MM.1S (cell line): ENCODE measurements at regions not wholly inside any gene's neighbourhood (a gene's known extent, or its start where the extent isn't known, plus 50 kb on each side); places are given as distances from the start of the nearest gene placed in this dataset.
"Not testable (repeated sequence)": the region's sequence is repeated elsewhere in the genome, so short reads cannot be mapped to it uniquely, and the experiment has no call there.

Source experiments
- DNase-seq: peaks from one replicate; pipeline ENCODE4 v3.0.0-alpha.2; 2015
- H2AFZ ChIP-seq: fragments of 300-600 bp; sonication (generic); 2 replicates; pipeline ENCODE4 v1.6.0; 2016; ENCODE audit warnings: antibody characterized with exemption, low read length
- H3F3A ChIP-seq: fragments of 300-600 bp; sonication (generic); 2 replicates; pipeline ENCODE4 v1.6.1; 2016; ENCODE audit warnings: mild to moderate bottlenecking, antibody characterized with exemption, low read length, moderate library complexity, mixed read lengths; ENCODE audit not compliant: insufficient read depth
- H3K27ac ChIP-seq: fragments of 300-600 bp; sonication (generic); 2 replicates; pipeline ENCODE4 v1.5.1; 2016; ENCODE audit warnings: mild to moderate bottlenecking, low read length
- H3K27me3 ChIP-seq: fragments of 300-600 bp; sonication (generic); replicated peaks from 2 replicates; pipeline ENCODE4 v1.6.0; 2016; ENCODE audit warnings: low read length; ENCODE audit not compliant: insufficient read depth
- H3K36me3 ChIP-seq: fragments of 300-600 bp; sonication (generic); replicated peaks from 2 replicates; pipeline ENCODE4 v1.6.1; 2016; ENCODE audit warnings: mild to moderate bottlenecking, low read length, mixed read lengths; ENCODE audit not compliant: insufficient read depth
- H3K4me1 ChIP-seq: fragments of 300-600 bp; sonication (generic); 2 replicates; pipeline ENCODE4 v1.6.1; 2016; ENCODE audit warnings: low read length, mixed read lengths
- H3K4me2 ChIP-seq: fragments of 300-600 bp; sonication (generic); 2 replicates; pipeline ENCODE4 v1.6.0; 2016; ENCODE audit warnings: low read depth, low read length
- H3K4me3 ChIP-seq: fragments of 300-600 bp; sonication (generic); 2 replicates; pipeline ENCODE4 v1.5.1; 2016; ENCODE audit warnings: low read length, mixed read lengths
- H3K79me2 ChIP-seq: fragments of 300-600 bp; sonication (generic); 2 replicates; pipeline ENCODE4 v1.6.1; 2016; ENCODE audit warnings: mixed run types, low read length, mixed read lengths
- H3K9ac ChIP-seq: fragments of 300-600 bp; sonication (generic); 2 replicates; pipeline ENCODE4 v1.6.1; 2016; ENCODE audit warnings: low read length, mixed read lengths
- H3K9me2 ChIP-seq: fragments of 300-600 bp; sonication (generic); replicated peaks from 2 replicates; pipeline ENCODE4 v1.6.1; 2016; ENCODE audit warnings: mild to moderate bottlenecking, low read length, mixed read lengths; ENCODE audit not compliant: insufficient read depth
- H3K9me3 ChIP-seq: fragments of 300-600 bp; sonication (generic); replicated peaks from 2 replicates; pipeline ENCODE4 v1.6.1; 2016; ENCODE audit warnings: mild to moderate bottlenecking, low read length, mixed read lengths; ENCODE audit not compliant: insufficient read depth
- H4K20me1 ChIP-seq: fragments of 300-600 bp; sonication (generic); 2 replicates; pipeline ENCODE4 v1.6.1; 2016; ENCODE audit warnings: mild to moderate bottlenecking, low read length, moderate library complexity, mixed read lengths; ENCODE audit not compliant: insufficient read depth
- CTCF ChIP-seq: fragments of 300-600 bp; sonication (generic); IDR thresholded peaks from 2 replicates; pipeline ENCODE4 v1.5.1; 2016; ENCODE audit warnings: antibody characterized with exemption, low read length, mixed read lengths
- EZH2 ChIP-seq: fragments of 300-600 bp; sonication (generic); optimal IDR thresholded peaks from 2 replicates; pipeline ENCODE3; 2017; ENCODE audit warnings: low read depth, mild to moderate bottlenecking, antibody characterized with exemption, low read length, mixed read lengths
- EZH2phosphoT487 ChIP-seq: fragments of 300-600 bp; sonication (generic); IDR thresholded peaks from 2 replicates; pipeline ENCODE4 v1.6.1; 2018; ENCODE audit warnings: antibody characterized with exemption, low read length

GRCh38 chr20:6339176-6339575 is 216.3 kb upstream of the FERMT1 start:
- H3K4me1 ChIP-seq: no peaks in the 10 kb centered on the region
- H3K79me2 ChIP-seq: no peaks in the 10 kb centered on the region
- DNase-seq: no peak
- no peaks in the 10 kb centered on the region for H3K36me3 ChIP-seq
- H3K4me2 ChIP-seq: no peak overlapping the region
- TF ChIP-seq EZH2phosphoT487 (no peak), CTCF (no peak), EZH2 (no peak)
- H3K27ac ChIP-seq: no peak overlapping the region
- no peak overlapping the region for H3K9ac ChIP-seq
- no peaks in the 10 kb centered on the region for H3K9me3 ChIP-seq
- no peaks in the 10 kb centered on the region for H3K27me3 ChIP-seq
- H3K9me2 ChIP-seq: no peaks in the 10 kb centered on the region
- H3F3A ChIP-seq: no peaks in the 10 kb centered on the region
- no peaks in the 10 kb centered on the region for H4K20me1 ChIP-seq
- H2AFZ ChIP-seq: no peak overlapping the region
- H3K4me3 ChIP-seq: no peak overlapping the region

GRCh38 chr20:6333110-6333509 is 210.3 kb upstream of the FERMT1 start:
- Histone ChIP-seq H3K9ac (no peak overlapping the region), H2AFZ (no peak overlapping the region), H3K27ac (no peak overlapping the region), H4K20me1 (no peaks in the 10 kb centered on the region), H3K4me2 (no peak overlapping the region), H3K9me3 (no peaks in the 10 kb centered on the region), H3K79me2 (no peaks in the 10 kb centered on the region), H3K4me3 (no peak overlapping the region), H3K9me2 (no peaks in the 10 kb centered on the region), H3K4me1 (no peaks in the 10 kb centered on the region), H3K27me3 (no peaks in the 10 kb centered on the region), H3K36me3 (no peaks in the 10 kb centered on the region), H3F3A (no peaks in the 10 kb centered on the region)
- no peak for TF ChIP-seq CTCF
- no peak for TF ChIP-seq EZH2phosphoT487
- no peak for TF ChIP-seq EZH2
- no peak for DNase-seq

GRCh38 chr20:6321235-6321634 is 198.4 kb upstream of the FERMT1 start:
- H3K4me1 ChIP-seq, DNase-seq, H3F3A ChIP-seq: not testable (repeated sequence)

GRCh38 chr20:6311841-6312655 is 189.2 kb upstream of the FERMT1 start:
- Histone ChIP-seq H3K9me2 (no peaks in the 10 kb centered on the region), H4K20me1 (no peaks in the 10 kb centered on the region), H3K27ac (no peak overlapping the region), H3K4me2 (no peak overlapping the region), H3K9me3 (no peaks in the 10 kb centered on the region), H3K4me1 (no peaks in the 10 kb centered on the region), H3K9ac (no peak overlapping the region), H3K4me3 (no peak overlapping the region), H2AFZ (no peak overlapping the region), H3K36me3 (no peaks in the 10 kb centered on the region), H3K27me3 (no peaks in the 10 kb centered on the region), H3K79me2 (no peaks in the 10 kb centered on the region), H3F3A (no peaks in the 10 kb centered on the region)
- DNase-seq: no peak
- TF ChIP-seq EZH2 (no peak), EZH2phosphoT487 (no peak), CTCF (no peak)

More at GRCh38 chr20:6321235-6321634, 198.4 kb upstream of the FERMT1 start:
- not testable (repeated sequence) for H3K4me2 ChIP-seq, H3K9ac ChIP-seq, H3K79me2 ChIP-seq, H3K27ac ChIP-seq, H3K9me3 ChIP-seq, H4K20me1 ChIP-seq, H3K36me3 ChIP-seq, H3K4me3 ChIP-seq, H3K27me3 ChIP-seq, H2AFZ ChIP-seq, H3K9me2 ChIP-seq
